H1 (cell line): ENCODE measurements at regions not wholly inside any gene's neighbourhood (a gene's known extent, or its start where the extent isn't known, plus 50 kb on each side); places are given as distances from the start of the nearest gene placed in this dataset.

ENCODE experiments used
- CTCF ChIA-PET: fragments of 300-600 bp; sonication (Branson Sonifier 250); formaldehyde crosslinking; loops from one replicate; lab custom pipeline; 2021; ENCODE audit not compliant: partially characterized antibody; lab: Charles Lee
- POLR2A ChIA-PET: fragments of 300-600 bp; sonication (Branson Sonifier 250); formaldehyde crosslinking; loops from one replicate; lab custom pipeline; 2021; ENCODE audit warnings: inconsistent platforms; ENCODE audit not compliant: partially characterized antibody; lab: Charles Lee
- DNase-seq, 2 experiments: peaks; one replicate each; pipeline versions ENCODE4 v3.0.0 to v3.0.0-alpha.2; 2010 to 2022; ENCODE audit warnings: low spot score in 2 of 2, low read depth in 1 of 2, mixed read lengths in 1 of 2
- FAIRE-seq: peaks from 2 replicates; lab custom pipeline; 2011; peaks lifted over from hg19 to GRCh38; lab: Jason Lieb, UNC
- H2AFZ ChIP-seq: 2 replicates; pipeline ENCODE4 v1.8.1; 2012; ENCODE audit warnings: low read length, inconsistent platforms
- H2AK5ac ChIP-seq: 2 replicates; pipeline ENCODE4 v1.6.1; 2013; ENCODE audit warnings: low read depth, low read length
- H2BK120ac ChIP-seq: replicated peaks from 2 replicates; pipeline ENCODE3; 2013; ENCODE audit warnings: low read depth, low read length, inconsistent platforms
- H2BK12ac ChIP-seq: 2 replicates; pipeline ENCODE4 v1.6.1; 2013; ENCODE audit warnings: low read depth, low read length
- H2BK15ac ChIP-seq: 2 replicates; pipeline ENCODE4 v1.6.1; 2013; ENCODE audit warnings: low read length
- H2BK20ac ChIP-seq: 2 replicates; pipeline ENCODE4 v1.6.1; 2013; ENCODE audit warnings: low read length
- H2BK5ac ChIP-seq: 2 replicates; pipeline ENCODE4 v1.6.1; 2013; ENCODE audit warnings: low read depth, low read length
- H3K14ac ChIP-seq: 2 replicates; pipeline ENCODE4 v1.6.1; 2013; ENCODE audit warnings: inconsistent platforms; ENCODE audit not compliant: insufficient read length
- H3K18ac ChIP-seq: 2 replicates; pipeline ENCODE4 v1.6.1; 2013; ENCODE audit warnings: low read length; ENCODE audit errors: extremely low read depth
- H3K23ac ChIP-seq: 2 replicates; pipeline ENCODE4 v1.6.1; 2013; ENCODE audit warnings: inconsistent platforms; ENCODE audit not compliant: insufficient read length
- H3K23me2 ChIP-seq: 2 replicates; pipeline ENCODE4 v1.6.1; 2013; ENCODE audit warnings: low read depth, low read length
- H3K27ac ChIP-seq: 2 replicates; pipeline ENCODE4 v1.6.1; 2011; ENCODE audit warnings: low read depth, low read length, inconsistent platforms
- H3K27me3 ChIP-seq, 4 experiments: replicated peaks in 1 of 4; 1 replicate in 1 of 4; 2 replicates in 3 of 4; pipeline versions ENCODE4 v1.6.1 to v1.8.1; 2011 to 2013; ENCODE audit warnings: low read length in 3 of 4, mild to moderate bottlenecking in 3 of 4, inconsistent platforms in 2 of 4, mixed read lengths in 2 of 4, moderate library complexity in 1 of 4; ENCODE audit not compliant: control insufficient read depth in 3 of 4, insufficient read depth in 3 of 4; ENCODE audit errors: extremely low read depth in 1 of 4
- H3K36me3 ChIP-seq, 4 experiments: 2 replicates each; pipeline versions ENCODE4 v1.6.1 to v1.8.1; 2011 to 2013; ENCODE audit warnings: mild to moderate bottlenecking in 4 of 4, low read length in 3 of 4, moderate library complexity in 2 of 4, control low read depth in 1 of 4, inconsistent platforms in 1 of 4; ENCODE audit not compliant: insufficient read depth in 4 of 4, control insufficient read depth in 2 of 4
- H3K4ac ChIP-seq: replicated peaks from 2 replicates; pipeline ENCODE3; 2013; ENCODE audit warnings: low read length, low read depth, mixed read lengths, inconsistent platforms; ENCODE audit not compliant: insufficient read length
- H3K4me1 ChIP-seq, 4 experiments: replicated peaks in 1 of 4; 1 replicate in 1 of 4; 2 replicates in 3 of 4; pipeline versions ENCODE4 v1.6.1 to v1.8.1; 2011 to 2013; ENCODE audit warnings: low read length in 3 of 4, inconsistent platforms in 2 of 4, mixed read lengths in 1 of 4; ENCODE audit not compliant: insufficient read depth in 4 of 4, control insufficient read depth in 3 of 4
- H3K4me2 ChIP-seq, 2 experiments: 2 replicates each; pipeline versions ENCODE4 v1.6.1 to v1.8.1; 2011 to 2013; ENCODE audit warnings: low read depth in 2 of 2, low read length in 2 of 2, control low read depth in 1 of 2, inconsistent platforms in 1 of 2, mild to moderate bottlenecking in 1 of 2; ENCODE audit not compliant: insufficient read depth in 1 of 2
- H3K4me3 ChIP-seq, 4 experiments: fragments of 200-600, 300-600 bp in 1 of 4; sonication (generic), shearing (Covaris generic), sonication (Bioruptor Twin) in 1 of 4; 2 replicates each; pipeline versions ENCODE4 v1.5.1 to v1.8.1; 2011 to 2016; ENCODE audit warnings: low read length in 4 of 4, low read depth in 3 of 4, control low read depth in 2 of 4, inconsistent platforms in 2 of 4, mild to moderate bottlenecking in 2 of 4, mixed read lengths in 1 of 4, moderate library complexity in 1 of 4; ENCODE audit not compliant: insufficient read depth in 2 of 4; ENCODE audit errors: extremely low read depth in 1 of 4
- H3K56ac ChIP-seq: replicated peaks from 2 replicates; pipeline ENCODE3; 2013; ENCODE audit warnings: low read depth, mild to moderate bottlenecking, mixed read lengths, low read length, inconsistent platforms; ENCODE audit not compliant: insufficient read length
- H3K79me1 ChIP-seq: 2 replicates; pipeline ENCODE4 v1.6.1; 2013; ENCODE audit warnings: low read depth, low read length, control low read depth
- H3K79me2 ChIP-seq, 2 experiments: 2 replicates each; pipeline versions ENCODE4 v1.6.1 to v1.8.1; 2012 to 2013; ENCODE audit warnings: low read length in 2 of 2, mild to moderate bottlenecking in 2 of 2, inconsistent platforms in 1 of 2; ENCODE audit not compliant: insufficient read depth in 2 of 2, control insufficient read depth in 1 of 2
- H3K9ac ChIP-seq, 4 experiments: replicated peaks in 1 of 4; 1 replicate in 1 of 4; 2 replicates in 3 of 4; pipeline versions ENCODE4 v1.6.1 to v1.8.1; 2011 to 2013; ENCODE audit warnings: low read depth in 3 of 4, low read length in 3 of 4, control low read depth in 2 of 4, mild to moderate bottlenecking in 2 of 4, moderate library complexity in 2 of 4, inconsistent platforms in 1 of 4; ENCODE audit errors: extremely low read depth in 1 of 4
- H3K9me3 ChIP-seq, 2 experiments: 2 replicates each; pipeline versions ENCODE4 v1.6.1 to v1.8.1; 2012 to 2013; ENCODE audit warnings: mild to moderate bottlenecking in 2 of 2, moderate library complexity in 2 of 2, control low read depth in 1 of 2, inconsistent platforms in 1 of 2, low read depth in 1 of 2, low read length in 1 of 2, mixed read lengths in 1 of 2; ENCODE audit not compliant: insufficient read depth in 2 of 2
- H4K20me1 ChIP-seq, 2 experiments: replicated peaks in 1 of 2; 2 replicates each; pipeline versions ENCODE3 to v1.8.1; 2011 to 2013; ENCODE audit warnings: inconsistent platforms in 2 of 2, low read length in 2 of 2, mild to moderate bottlenecking in 1 of 2; ENCODE audit not compliant: insufficient read depth in 2 of 2, control insufficient read depth in 1 of 2
- H4K5ac ChIP-seq: 2 replicates; pipeline ENCODE4 v1.6.1; 2013; ENCODE audit warnings: low read length, low read depth, mixed read lengths, inconsistent platforms; ENCODE audit not compliant: insufficient read length
- H4K8ac ChIP-seq: 2 replicates; pipeline ENCODE4 v1.8.0; 2013; ENCODE audit warnings: mild to moderate bottlenecking, moderate library complexity, low read length, inconsistent platforms; ENCODE audit not compliant: insufficient read depth; ENCODE audit errors: extremely low read depth
- H4K91ac ChIP-seq: replicated peaks from 2 replicates; pipeline ENCODE3; 2013; ENCODE audit warnings: low read length, mixed read lengths, inconsistent platforms; ENCODE audit not compliant: insufficient read length
- KDM1A ChIP-seq: fragments of 200-600, 300-600 bp; sonication (generic); IDR thresholded peaks from 2 replicates; pipeline ENCODE4 v1.7.1; 2016; ENCODE audit warnings: mild to moderate bottlenecking, low read length, borderline replicate concordance
- SAP30 ChIP-seq: fragments of 300-600 bp; sonication (generic); IDR thresholded peaks from 2 replicates; pipeline ENCODE4 v1.7.1; 2012; ENCODE audit warnings: low read length, moderate library complexity, mild to moderate bottlenecking, inconsistent platforms; ENCODE audit not compliant: insufficient read depth, insufficient replicate concordance
- SIN3A ChIP-seq, 2 experiments: IDR thresholded peaks in 1 of 2; conservative IDR thresholded peaks in 1 of 2; 2 replicates each; pipeline ENCODE4 v1.6.1; 2011 to 2012; ENCODE audit warnings: low read length in 2 of 2, improper control_type of control experiment in 1 of 2, low read depth in 1 of 2, mild to moderate bottlenecking in 1 of 2
- WGBS, 2 experiments: shearing (Covaris generic) in 1 of 2; methylation state at CpG; one replicate each; pipeline versions ENCODE4 v1.1.6 to v1.1.7; 2013 to 2015; ENCODE audit warnings: low lambda C conversion rate in 2 of 2, mixed read lengths in 2 of 2, inconsistent platforms in 1 of 2, low coverage in 1 of 2, missing lambda C conversion rate in 1 of 2; ENCODE audit not compliant: insufficient replicate concordance in 2 of 2, insufficient coverage in 1 of 2, insufficient read length in 1 of 2; ENCODE audit errors: extremely low coverage in 1 of 2, missing lambda C conversion rate in 1 of 2; 5-methylcytosine and 5-hydroxymethylcytosine counted together

GRCh38 chr10:85377029-85377806 lies 989.4 kb downstream of the GRID1 start:
- WGBS, 2 experiments = 83% methylated on average over 9 of the region's 10 CpGs; no CpG with 5 or more reads in 1 of the 2 experiments
- Histone ChIP-seq H3K27me3 (no peaks in the 10 kb centered on the region), H3K9me3 (no peaks in the 10 kb centered on the region), H3K4me3 (no peak overlapping the region), H2AFZ (no peak overlapping the region), H4K5ac (no peak overlapping the region), H3K4me1 (no peaks in the 10 kb centered on the region), H3K4me2 (no peak overlapping the region), H3K36me3 (no peaks in the 10 kb centered on the region), H2BK120ac (no peak overlapping the region), H3K27ac (no peak overlapping the region), H3K79me1 (no peaks in the 10 kb centered on the region), H3K4ac (no peak overlapping the region), H4K91ac (no peak overlapping the region), H2BK5ac (no peak overlapping the region), H4K8ac (no peak overlapping the region), H3K18ac (no peak overlapping the region), H2BK15ac (no peak overlapping the region), H3K79me2 (no peaks in the 10 kb centered on the region), H2BK20ac (no peak overlapping the region), H2BK12ac (no peak overlapping the region), H3K14ac (no peak overlapping the region), H3K23me2 (no peaks in the 10 kb centered on the region), H3K23ac (no peak overlapping the region), H4K20me1 (no peaks in the 10 kb centered on the region), H2AK5ac (no peak overlapping the region), H3K56ac (no peak overlapping the region), H3K9ac (no peak overlapping the region)
- FAIRE-seq (no peak), DNase-seq (no peak)
- CTCF ChIA-PET = interaction anchor here (0.7 kb wide), 1 partner anchor 475 kb away, joined by 3 read pairs; no protein-coding TSS in a partner anchor
- TF ChIP-seq KDM1A (no peak), SAP30 (no peak), SIN3A (conservative IDR thresholded peaks at IDR 0.05 in 1 of 2, IDR thresholded peaks at IDR 0.05 in 1 of 2; ENCODE audit: low read depth in 1 of 2, low read length in 2 of 2) (no peak)
- POLR2A ChIA-PET = no interaction called here
